Karpas-422 (cell line): ENCODE measurements at regions not wholly inside any gene's neighbourhood (a gene's known extent, or its start where the extent isn't known, plus 50 kb on each side); places are given as distances from the start of the nearest gene placed in this dataset.

Experiments used
- DNase-seq: peaks from one replicate; pipeline ENCODE4 v3.0.0-alpha.2; 2015
- H2AFZ ChIP-seq: fragments of 200-600 bp; sonication (generic); 2 replicates; pipeline ENCODE4 v1.6.1; 2014; ENCODE audit warnings: antibody characterized with exemption, low read length, mixed read lengths
- H3K27ac ChIP-seq: fragments of 200-600 bp; sonication (generic); 2 replicates; pipeline ENCODE4 v1.5.1; 2014; ENCODE audit warnings: mild to moderate bottlenecking, low read length, moderate library complexity
- H3K27me3 ChIP-seq: fragments of 200-600 bp; sonication (generic); 2 replicates; pipeline ENCODE4 v1.6.1; 2014; ENCODE audit warnings: low read length, mixed read lengths
- H3K36me3 ChIP-seq: fragments of 200-600 bp; sonication (generic); 2 replicates; pipeline ENCODE4 v1.6.1; 2014; ENCODE audit warnings: low read length, mixed read lengths; ENCODE audit not compliant: insufficient read depth
- H3K4me1 ChIP-seq: fragments of 200-600 bp; sonication (generic); 2 replicates; pipeline ENCODE4 v1.6.1; 2014; ENCODE audit warnings: mild to moderate bottlenecking, low read length, mixed read lengths
- H3K4me2 ChIP-seq: fragments of 200-600 bp; sonication (generic); 2 replicates; pipeline ENCODE4 v1.6.1; 2014; ENCODE audit warnings: low read length, low read depth, mild to moderate bottlenecking; ENCODE audit not compliant: poor library complexity, severe bottlenecking
- H3K4me3 ChIP-seq: fragments of 200-600 bp; sonication (generic); 2 replicates; pipeline ENCODE4 v1.5.1; 2014; ENCODE audit warnings: mild to moderate bottlenecking, antibody characterized with exemption, low read length, mixed read lengths
- H3K79me2 ChIP-seq: fragments of 200-600 bp; sonication (generic); 2 replicates; pipeline ENCODE4 v1.6.1; 2014; ENCODE audit warnings: mild to moderate bottlenecking, low read length, mixed read lengths
- H3K9ac ChIP-seq: fragments of 200-600 bp; sonication (generic); 2 replicates; pipeline ENCODE4 v1.6.0; 2014; ENCODE audit warnings: low read length
- H3K9me2 ChIP-seq: fragments of 200-600 bp; sonication (generic), shearing (Covaris generic); replicated peaks from 2 replicates; pipeline ENCODE4 v1.6.0; 2014; ENCODE audit warnings: mild to moderate bottlenecking, low read length, moderate library complexity; ENCODE audit not compliant: insufficient read depth
- H3K9me3 ChIP-seq: fragments of 300-700, 200-600 bp; sonication (generic); 2 replicates; pipeline ENCODE4 v1.6.1; 2014; ENCODE audit warnings: low read length, mixed read lengths
- H4K20me1 ChIP-seq: fragments of 200-600 bp; sonication (generic); 2 replicates; pipeline ENCODE4 v1.6.1; 2014; ENCODE audit warnings: mild to moderate bottlenecking, antibody characterized with exemption, low read length, low read depth; ENCODE audit not compliant: insufficient read depth

- H3K36me3 ChIP-seq: no peaks in the 10 kb centered on the region
- no peaks in the 10 kb centered on the region for H3K4me1 ChIP-seq
- no peaks in the 10 kb centered on the region for H3K9me2 ChIP-seq
- no peak overlapping the region for H3K27ac ChIP-seq
- no peak overlapping the region for H3K4me2 ChIP-seq
- DNase-seq: no peak
- no peaks in the 10 kb centered on the region for H3K27me3 ChIP-seq
- no peak overlapping the region for H2AFZ ChIP-seq
- no peaks in the 10 kb centered on the region for H3K79me2 ChIP-seq
- H3K9me3 ChIP-seq: no peaks in the 10 kb centered on the region
- no peaks in the 10 kb centered on the region for H4K20me1 ChIP-seq
- H3K4me3 ChIP-seq: no peak overlapping the region
- no peak overlapping the region for H3K9ac ChIP-seq
Measured at GRCh38 chr12:65699251-65699650, 125.0 kb upstream of the HMGA2 start.

- Histone ChIP-seq H3K4me2 (no peak overlapping the region), H3K9me3 (no peaks in the 10 kb centered on the region; the same call in 1 of the 2 replicates), H3K4me3 (no peak overlapping the region), H3K9me2 (no peaks in the 10 kb centered on the region), H3K4me1 (no peaks in the 10 kb centered on the region), H3K79me2 (no peaks in the 10 kb centered on the region), H3K36me3 (no peaks in the 10 kb centered on the region), H3K27ac (no peak overlapping the region), H2AFZ (no peak overlapping the region), H3K9ac (no peak overlapping the region), H3K27me3 (no peaks in the 10 kb centered on the region), H4K20me1 (no peaks in the 10 kb centered on the region)
- DNase-seq: no peak
Measured at GRCh38 chr12:65703176-65703575, 121.1 kb upstream of the HMGA2 start.

GRCh38 chr12:65705380-65705876, 118.9 kb upstream of the HMGA2 start:
- Histone ChIP-seq H3K9me3 (no peaks in the 10 kb centered on the region; the same call in 1 of the 2 replicates), H2AFZ (no peak overlapping the region), H3K79me2 (no peaks in the 10 kb centered on the region), H3K27me3 (no peaks in the 10 kb centered on the region), H3K27ac (no peak overlapping the region), H3K4me2 (no peak overlapping the region), H3K9ac (no peak overlapping the region), H3K9me2 (no peaks in the 10 kb centered on the region), H3K36me3 (no peaks in the 10 kb centered on the region), H4K20me1 (no peaks in the 10 kb centered on the region), H3K4me3 (no peak overlapping the region), H3K4me1 (no peaks in the 10 kb centered on the region)
- no peak for DNase-seq

DNA sequence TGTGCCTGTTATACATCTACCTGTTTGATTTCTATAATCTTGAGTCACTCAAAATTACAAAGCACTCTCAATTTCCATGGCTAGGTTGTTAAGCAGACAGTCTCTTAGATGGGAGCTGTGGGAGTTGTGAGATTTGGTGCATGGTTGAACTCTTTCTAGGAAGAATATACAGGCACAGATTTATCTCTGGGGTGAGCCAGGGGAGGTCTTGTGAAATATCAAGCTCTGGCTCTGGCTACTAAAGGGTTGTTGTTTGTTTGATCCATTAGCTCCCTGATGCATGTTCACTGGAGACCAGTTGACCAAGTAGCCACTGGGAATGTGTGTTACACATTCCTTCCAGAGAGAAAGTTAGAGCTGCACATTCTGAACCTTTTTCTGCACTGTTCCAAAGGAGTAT, 117.2 kb upstream of the HMGA2 start:
- no peaks in the 10 kb centered on the region; the same call in 1 of the 2 replicates for H3K9me3 ChIP-seq
- H3K4me2 ChIP-seq: no peak overlapping the region
- no peak overlapping the region for H3K4me3 ChIP-seq
- H3K36me3 ChIP-seq: no peaks in the 10 kb centered on the region
- DNase-seq: no peak
- no peaks in the 10 kb centered on the region for H3K9me2 ChIP-seq
- no peaks in the 10 kb centered on the region for H4K20me1 ChIP-seq
- no peaks in the 10 kb centered on the region for H3K4me1 ChIP-seq
- no peaks in the 10 kb centered on the region for H3K79me2 ChIP-seq
- no peaks in the 10 kb centered on the region for H3K27me3 ChIP-seq
- H2AFZ ChIP-seq: no peak overlapping the region
- H3K9ac ChIP-seq: no peak overlapping the region
- H3K27ac ChIP-seq: no peak overlapping the region

DNA sequence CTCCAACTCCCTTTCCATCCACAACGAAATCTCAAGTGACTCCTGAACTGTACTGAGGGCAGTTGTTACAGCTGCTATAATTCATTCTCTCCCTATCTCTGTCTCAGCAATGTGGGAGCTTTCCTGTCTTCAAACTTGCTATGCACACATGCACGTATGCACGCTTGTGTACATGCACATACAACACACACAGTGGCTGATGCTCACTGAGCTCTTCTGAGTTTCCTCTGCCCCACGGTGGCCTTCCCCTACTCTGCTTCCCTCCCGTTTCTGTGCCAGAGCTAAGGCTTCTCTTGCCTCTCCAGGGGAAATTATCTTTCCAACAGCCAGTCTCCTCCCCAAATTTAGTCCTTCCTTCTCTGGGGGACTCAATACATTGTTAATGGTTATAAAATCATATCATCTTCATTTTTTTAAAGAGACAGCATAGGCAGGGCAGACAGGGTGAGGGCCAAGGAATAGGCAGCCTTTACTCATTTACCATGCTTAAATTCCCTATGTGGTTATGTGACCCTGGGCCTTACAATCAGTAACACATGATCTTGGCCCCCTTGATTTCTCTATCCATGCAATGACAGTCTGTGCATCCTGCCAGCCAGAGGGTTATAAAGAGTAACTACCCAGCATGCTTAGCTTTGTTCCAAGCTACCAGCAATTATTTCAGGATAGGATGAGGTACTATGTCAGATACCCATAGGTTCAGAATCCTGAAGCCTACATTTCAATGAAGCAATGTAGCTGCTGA, 111.9 kb upstream of the HMGA2 start:
- no peaks in the 10 kb centered on the region for H3K9me3 ChIP-seq
- no peaks in the 10 kb centered on the region for H3K4me1 ChIP-seq
- no peak overlapping the region for H3K9ac ChIP-seq
- no peak overlapping the region for H2AFZ ChIP-seq
- DNase-seq: no peak
- no peaks in the 10 kb centered on the region for H3K9me2 ChIP-seq
- H3K36me3 ChIP-seq: no peaks in the 10 kb centered on the region
- H3K4me2 ChIP-seq: no peak overlapping the region
- no peaks in the 10 kb centered on the region for H4K20me1 ChIP-seq
- no peak overlapping the region for H3K4me3 ChIP-seq
- H3K27me3 ChIP-seq: no peaks in the 10 kb centered on the region
- H3K79me2 ChIP-seq: no peaks in the 10 kb centered on the region
- H3K27ac ChIP-seq: no peak overlapping the region

- no peak overlapping the region for H3K9ac ChIP-seq
- no peak for DNase-seq
- no peaks in the 10 kb centered on the region for H3K79me2 ChIP-seq
- no peak overlapping the region for H3K4me2 ChIP-seq
- H3K9me3 ChIP-seq: no peaks in the 10 kb centered on the region
- no peaks in the 10 kb centered on the region for H3K36me3 ChIP-seq
- no peaks in the 10 kb centered on the region for H4K20me1 ChIP-seq
- H3K4me1 ChIP-seq: no peaks in the 10 kb centered on the region
- no peak overlapping the region for H3K4me3 ChIP-seq
- no peaks in the 10 kb centered on the region for H3K27me3 ChIP-seq
- H3K27ac ChIP-seq: no peak overlapping the region
- no peak overlapping the region for H2AFZ ChIP-seq
- no peaks in the 10 kb centered on the region for H3K9me2 ChIP-seq
Measured at GRCh38 chr12:65715961-65716360, 108.3 kb upstream of the HMGA2 start.

DNA sequence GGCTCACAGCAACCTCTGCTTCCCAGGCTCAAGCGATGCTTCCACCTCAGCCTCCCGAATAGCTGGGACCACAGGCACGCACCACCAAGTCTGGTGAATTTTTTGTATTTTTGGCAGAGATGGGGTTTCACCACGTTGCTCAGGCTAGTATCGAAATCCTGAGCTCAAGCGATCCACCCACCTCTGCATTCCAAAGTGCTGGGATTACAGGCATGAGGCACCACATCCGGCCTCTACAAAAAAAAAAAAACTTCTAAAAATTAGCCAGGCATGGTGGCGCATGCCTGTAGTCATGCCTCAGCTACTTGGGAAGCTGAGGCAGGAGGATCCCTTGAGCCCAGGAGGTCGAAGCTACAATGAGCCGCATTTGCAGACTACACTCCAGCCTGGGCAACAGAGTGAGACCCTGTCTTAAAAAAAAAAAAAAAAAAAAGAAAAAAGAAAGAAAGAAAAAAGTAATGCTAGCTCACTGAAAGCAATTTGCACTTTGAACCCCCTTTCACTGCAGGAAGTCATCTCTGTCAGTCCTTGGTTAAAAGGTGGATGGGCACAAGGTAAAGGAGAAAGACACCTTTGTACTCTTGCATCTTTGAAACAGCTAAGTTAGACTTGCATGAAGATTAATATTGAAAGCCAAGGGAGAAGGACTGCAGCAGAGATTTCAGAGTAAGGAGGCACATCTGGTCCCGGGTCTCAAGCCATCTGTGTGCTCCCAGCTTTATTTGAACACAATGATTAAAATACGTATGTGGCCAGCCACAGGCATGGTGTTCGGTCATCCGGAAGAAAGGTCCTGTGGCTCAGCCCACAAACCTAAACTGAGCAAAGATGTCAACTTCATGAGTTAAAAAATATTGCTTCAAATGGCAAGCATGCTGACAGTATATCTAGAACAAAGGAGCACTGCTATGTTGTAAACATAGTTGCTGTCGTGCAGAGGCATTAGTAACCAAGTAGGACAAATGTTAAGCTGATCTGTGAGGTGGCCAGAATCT, 103.8 kb upstream of the HMGA2 start:
- no peaks in the 10 kb centered on the region for H3K9me2 ChIP-seq
- H3K9ac ChIP-seq: no peak overlapping the region
- H3K4me3 ChIP-seq: no peak overlapping the region
- H3K9me3 ChIP-seq: no peaks in the 10 kb centered on the region
- no peaks in the 10 kb centered on the region for H3K79me2 ChIP-seq
- H3K4me1 ChIP-seq: no peaks in the 10 kb centered on the region
- no peak overlapping the region for H2AFZ ChIP-seq
- H3K27ac ChIP-seq: no peak overlapping the region
- H4K20me1 ChIP-seq: no peaks in the 10 kb centered on the region
- H3K36me3 ChIP-seq: no peaks in the 10 kb centered on the region
- H3K27me3 ChIP-seq: no peaks in the 10 kb centered on the region
- DNase-seq: no peak
- no peak overlapping the region for H3K4me2 ChIP-seq

GRCh38 chr12:65721541-65722190, 102.6 kb upstream of the HMGA2 start:
- H3K4me3 ChIP-seq: no peak overlapping the region
- H3K36me3 ChIP-seq: no peaks in the 10 kb centered on the region
- no peaks in the 10 kb centered on the region for H3K9me2 ChIP-seq
- no peak overlapping the region for H3K9ac ChIP-seq
- no peak for DNase-seq
- H4K20me1 ChIP-seq: no peaks in the 10 kb centered on the region
- H3K4me1 ChIP-seq: no peaks in the 10 kb centered on the region
- H3K4me2 ChIP-seq: no peak overlapping the region
- no peaks in the 10 kb centered on the region for H3K9me3 ChIP-seq
- H3K27ac ChIP-seq: no peak overlapping the region
- no peaks in the 10 kb centered on the region for H3K27me3 ChIP-seq
- no peaks in the 10 kb centered on the region for H3K79me2 ChIP-seq
- no peak overlapping the region for H2AFZ ChIP-seq
